Neural cell (in vitro differentiated cells): ENCODE measurements at regions not wholly inside any gene's neighbourhood (a gene's known extent, or its start where the extent isn't known, plus 50 kb on each side); places are given as distances from the start of the nearest gene placed in this dataset.

Source experiments
- H2AFZ ChIP-seq: fragments of 200-600, 300-800 bp; sonication (generic), shearing (Covaris generic); 2 replicates; pipeline ENCODE4 v1.6.0; 2014; ENCODE audit warnings: low read depth, mild to moderate bottlenecking, antibody characterized with exemption, low read length, moderate library complexity
- H3F3A ChIP-seq: fragments of 200-600 bp; shearing (Covaris generic); 2 replicates; pipeline ENCODE4 v1.6.1; 2016; ENCODE audit warnings: mild to moderate bottlenecking, moderate library complexity, mixed read lengths, antibody characterized with exemption, low read length; ENCODE audit not compliant: insufficient read depth, poor library complexity, severe bottlenecking
- H3K27ac ChIP-seq: fragments of 200-600, 300-800 bp; sonication (generic), shearing (Covaris generic); 2 replicates; pipeline ENCODE4 v1.5.1; 2014; ENCODE audit warnings: mild to moderate bottlenecking, low read length, moderate library complexity
- H3K27me3 ChIP-seq: fragments of 300-800, 200-600 bp; sonication (generic), shearing (Covaris generic); 2 replicates; pipeline ENCODE4 v1.6.0; 2014; ENCODE audit warnings: mild to moderate bottlenecking, low read depth, low read length, moderate library complexity; ENCODE audit not compliant: insufficient read depth
- H3K36me3 ChIP-seq: fragments of 300-800, 200-600 bp; sonication (generic), shearing (Covaris generic); 2 replicates; pipeline ENCODE4 v1.5.1; 2014; ENCODE audit warnings: mild to moderate bottlenecking, antibody characterized with exemption, low read length, moderate library complexity; ENCODE audit not compliant: insufficient read depth
- H3K4me2 ChIP-seq: fragments of 300-800, 200-600 bp; sonication (generic), shearing (Covaris generic); 2 replicates; pipeline ENCODE4 v1.6.0; 2014; ENCODE audit warnings: mild to moderate bottlenecking, low read length
- H3K4me3 ChIP-seq: fragments of 300-800, 200-600 bp; sonication (generic), shearing (Covaris generic); 2 replicates; pipeline ENCODE4 v1.5.1; 2014; ENCODE audit warnings: mild to moderate bottlenecking, low read length, moderate library complexity
- H3K79me2 ChIP-seq: fragments of 200-600 bp; shearing (Covaris generic); replicated peaks from 2 replicates; pipeline ENCODE4 v1.6.0; 2014; ENCODE audit warnings: mild to moderate bottlenecking, low read length, moderate library complexity; ENCODE audit not compliant: insufficient read depth
- H3K9ac ChIP-seq: fragments of 300-800, 200-600 bp; sonication (generic), shearing (Covaris generic); 2 replicates; pipeline ENCODE4 v1.6.1; 2016; ENCODE audit warnings: mild to moderate bottlenecking, low read length, mixed read lengths
- H3K9me2 ChIP-seq: fragments of 200-600 bp; shearing (Covaris generic); 2 replicates; pipeline ENCODE4 v1.6.1; 2016; ENCODE audit warnings: mild to moderate bottlenecking, low read length, mixed read lengths; ENCODE audit not compliant: insufficient read depth
- H3K9me3 ChIP-seq: fragments of 200-600, 300-800 bp; sonication (generic), shearing (Covaris generic); 2 replicates; pipeline ENCODE4 v1.6.1; 2016; ENCODE audit warnings: mild to moderate bottlenecking, mixed run types, low read length, moderate library complexity, mixed read lengths
- H4K20me1 ChIP-seq: fragments of 200-600 bp; shearing (Covaris generic); 2 replicates; pipeline ENCODE4 v1.6.1; 2016; ENCODE audit warnings: mild to moderate bottlenecking, mixed run types; ENCODE audit not compliant: insufficient read depth
- CTCF ChIP-seq: fragments of 450-650 bp; IDR thresholded peaks from 2 replicates; pipeline ENCODE4 v1.5.1; 2014; ENCODE audit warnings: antibody characterized with exemption, mild to moderate bottlenecking, moderate library complexity; ENCODE audit not compliant: poor library complexity, severe bottlenecking
- EP300 ChIP-seq: fragments of 450-650 bp; conservative IDR thresholded peaks from 2 replicates; pipeline ENCODE4 v1.6.1; 2014; ENCODE audit warnings: antibody characterized with exemption, mild to moderate bottlenecking, moderate library complexity; ENCODE audit not compliant: poor library complexity, severe bottlenecking
- EZH2 ChIP-seq: fragments of 200-600, 300-800 bp; shearing (Covaris generic), sonication (generic); IDR thresholded peaks from 2 replicates; pipeline ENCODE4 v1.6.1; 2014; ENCODE audit warnings: antibody characterized with exemption, low read length, borderline replicate concordance, mild to moderate bottlenecking; ENCODE audit not compliant: insufficient read depth, poor library complexity, severe bottlenecking
- MXI1 ChIP-seq: fragments of 450-650 bp; conservative IDR thresholded peaks from 2 replicates; pipeline ENCODE4 v1.6.1; 2014; ENCODE audit warnings: antibody characterized with exemption, mild to moderate bottlenecking; ENCODE audit not compliant: poor library complexity, severe bottlenecking
- POLR2AphosphoS5 ChIP-seq: IDR thresholded peaks from 2 replicates; pipeline ENCODE4 v1.6.1; 2012
- RAD21 ChIP-seq: fragments of 450-650 bp; conservative IDR thresholded peaks from 2 replicates; pipeline ENCODE4 v1.6.1; 2014; ENCODE audit warnings: antibody characterized with exemption, mild to moderate bottlenecking, moderate library complexity
- REST ChIP-seq: IDR thresholded peaks from 2 replicates; pipeline ENCODE4 v1.6.1; 2012; ENCODE audit warnings: borderline replicate concordance
- SMC3 ChIP-seq: fragments of 450-650 bp; conservative IDR thresholded peaks from 2 replicates; pipeline ENCODE4 v1.6.1; 2014; ENCODE audit warnings: antibody characterized with exemption, mild to moderate bottlenecking, moderate library complexity; ENCODE audit not compliant: poor library complexity
- TAF1 ChIP-seq: IDR thresholded peaks from 2 replicates; pipeline ENCODE4 v1.6.1; 2012; ENCODE audit warnings: low read depth

GRCh38 chr1:104923075-104923474 is 1173.4 kb downstream of the AMY1C start:
- Histone ChIP-seq H3K27me3 (no peaks in the 10 kb centered on the region), H4K20me1 (no peaks in the 10 kb centered on the region), H3K4me3 (no peak overlapping the region), H3K27ac (no peak overlapping the region), H3K79me2 (no peaks in the 10 kb centered on the region), H3K36me3 (no peaks in the 10 kb centered on the region), H3K9me3 (no peaks in the 10 kb centered on the region), H2AFZ (no peak overlapping the region), H3K4me2 (no peak overlapping the region), H3K9me2 (no peaks in the 10 kb centered on the region), H3F3A (no peaks in the 10 kb centered on the region), H3K9ac (no peak overlapping the region)
- no peak for TF ChIP-seq TAF1
- no peak for TF ChIP-seq CTCF
- no peak for TF ChIP-seq EZH2
- no peak for TF ChIP-seq REST
- no peak for TF ChIP-seq MXI1
- TF ChIP-seq RAD21: no peak
- no peak for TF ChIP-seq SMC3
- TF ChIP-seq EP300: no peak
- TF ChIP-seq POLR2AphosphoS5: no peak

- TF ChIP-seq REST (no peak), EP300 (no peak), MXI1 (no peak), TAF1 (no peak), SMC3 (no peak), CTCF (no peak), EZH2 (no peak), POLR2AphosphoS5 (no peak), RAD21 (no peak)
- no peaks in the 10 kb centered on the region for H3K79me2 ChIP-seq
- H3K9me3 ChIP-seq: no peaks in the 10 kb centered on the region
- H3K27me3 ChIP-seq: no peaks in the 10 kb centered on the region
- H3F3A ChIP-seq: no peaks in the 10 kb centered on the region
- H4K20me1 ChIP-seq: no peaks in the 10 kb centered on the region
- H3K36me3 ChIP-seq: no peaks in the 10 kb centered on the region
- no peak overlapping the region for H2AFZ ChIP-seq
- no peak overlapping the region for H3K9ac ChIP-seq
- H3K4me2 ChIP-seq: no peak overlapping the region
- H3K4me3 ChIP-seq: no peak overlapping the region
- H3K27ac ChIP-seq: no peak overlapping the region
- no peaks in the 10 kb centered on the region for H3K9me2 ChIP-seq
Measured at GRCh38 chr1:104929280-104929679, 1179.6 kb downstream of the AMY1C start.
